PC-9 (cell line): ENCODE measurements at regions not wholly inside any gene's neighbourhood (a gene's known extent, or its start where the extent isn't known, plus 50 kb on each side); places are given as distances from the start of the nearest gene placed in this dataset.

Source experiments
- BruUV-seq: library from RNA; stranded (reverse); fragments of 400-500 nt; replicated peaks from 2 replicates; lab custom pipeline; 2021; lab: Mats Ljungman, UMichigan
- CTCF ChIA-PET: fragments of 300-600 bp; sonication (Branson Sonifier 250); formaldehyde crosslinking; loops from one replicate; lab custom pipeline; 2022; ENCODE audit warnings: antibody characterized with exemption; lab: Charles Lee
- POLR2A ChIA-PET: fragments of 300-600 bp; sonication (Branson Sonifier 250); formaldehyde crosslinking; loops from one replicate; lab custom pipeline; 2022; ENCODE audit warnings: antibody characterized with exemption; ENCODE audit not compliant: unreplicated experiment; lab: Charles Lee
- DNase-seq, 2 experiments: peaks; one replicate each; pipeline versions ENCODE4 v3.0.0 to v3.0.0-alpha.2; 2015 to 2022; ENCODE audit warnings: mixed read lengths in 1 of 2
- H2AFZ ChIP-seq: fragments of 200-600 bp; sonication (generic); 2 replicates; pipeline ENCODE4 v1.8.1; 2017; ENCODE audit warnings: antibody characterized with exemption
- H3F3A ChIP-seq: fragments of 200-600 bp; sonication (generic); 2 replicates; pipeline ENCODE4 v1.8.1; 2017; ENCODE audit warnings: antibody characterized with exemption, mild to moderate bottlenecking, low read depth; ENCODE audit not compliant: insufficient read depth
- H3K27ac ChIP-seq: fragments of 200-600 bp; sonication (generic); 2 replicates; pipeline ENCODE4 v1.6.1; 2016; ENCODE audit warnings: mixed run types
- H3K27me3 ChIP-seq: fragments of 200-600 bp; sonication (generic); 2 replicates; pipeline ENCODE4 v1.6.1; 2016; ENCODE audit warnings: low read depth, mixed run types; ENCODE audit not compliant: insufficient read depth
- H3K36me3 ChIP-seq: fragments of 200-600 bp; sonication (generic); 2 replicates; pipeline ENCODE4 v1.6.1; 2016; ENCODE audit warnings: low read depth, mixed run types
- H3K4me1 ChIP-seq: fragments of 200-600 bp; sonication (generic); replicated peaks from 2 replicates; pipeline ENCODE4 v1.6.1; 2016; ENCODE audit warnings: mixed run types; ENCODE audit not compliant: insufficient read depth
- H3K4me2 ChIP-seq: fragments of 200-600 bp; sonication (generic); 2 replicates; pipeline ENCODE4 v1.6.1; 2017; ENCODE audit warnings: mixed run types
- H3K4me3 ChIP-seq: fragments of 200-600 bp; sonication (generic); 2 replicates; pipeline ENCODE4 v1.6.1; 2016; ENCODE audit warnings: mixed run types
- H3K79me2 ChIP-seq: fragments of 200-600 bp; sonication (generic); 2 replicates; pipeline ENCODE4 v1.6.1; 2017; ENCODE audit warnings: low read depth, mixed run types
- H3K9me2 ChIP-seq: fragments of 200-600 bp; sonication (generic); 2 replicates; pipeline ENCODE4 v1.8.1; 2017; ENCODE audit warnings: mild to moderate bottlenecking; ENCODE audit not compliant: insufficient read depth
- H3K9me3 ChIP-seq: fragments of 200-600 bp; sonication (generic); 2 replicates; pipeline ENCODE4 v1.8.1; 2016; ENCODE audit warnings: low read depth; ENCODE audit not compliant: insufficient read depth
- H4K20me1 ChIP-seq: fragments of 200-600 bp; sonication (generic); 2 replicates; pipeline ENCODE4 v1.8.1; 2017; ENCODE audit not compliant: insufficient read depth
- CTCF ChIP-seq: fragments of 200-600 bp; sonication (generic); conservative IDR thresholded peaks from 2 replicates; pipeline ENCODE4 v1.6.1; 2017; ENCODE audit warnings: mixed run types, antibody characterized with exemption, mild to moderate bottlenecking, moderate library complexity
- EZH2 ChIP-seq: fragments of 200-600 bp; sonication (generic); IDR thresholded peaks from 2 replicates; pipeline ENCODE4 v1.8.0; 2017; ENCODE audit warnings: antibody characterized with exemption, low read depth
- intact Hi-C: fragments of 100-400 bp; cut with micrococcal nuclease; formaldehyde crosslinking; loops from one replicate; pipeline ENCODE4 v1.10.0; 2022; ENCODE audit not compliant: unreplicated experiment

GRCh38 chr19:30810726-30811125 lies 438.5 kb downstream of the ZNF536 start:
- no TSS peak for BruUV-seq
- Histone ChIP-seq H3K79me2 (no peaks in the 10 kb centered on the region), H3K4me1 (no peaks in the 10 kb centered on the region), H3K27ac (no peak overlapping the region), H2AFZ (no peak overlapping the region), H3F3A (no peaks in the 10 kb centered on the region), H4K20me1 (no peaks in the 10 kb centered on the region), H3K36me3 (no peaks in the 10 kb centered on the region), H3K4me2 (no peak overlapping the region), H3K9me3 (no peaks in the 10 kb centered on the region), H3K27me3 (no peaks in the 10 kb centered on the region; the same call in none of the 2 replicates), H3K9me2 (no peaks in the 10 kb centered on the region), H3K4me3 (no peak overlapping the region)
- TF ChIP-seq EZH2 (no peak), CTCF (no peak)
- DNase-seq = no peak
- ChIA-PET CTCF (no interaction called here), POLR2A (no interaction called here)
- intact Hi-C loops = no loop called here

DNA sequence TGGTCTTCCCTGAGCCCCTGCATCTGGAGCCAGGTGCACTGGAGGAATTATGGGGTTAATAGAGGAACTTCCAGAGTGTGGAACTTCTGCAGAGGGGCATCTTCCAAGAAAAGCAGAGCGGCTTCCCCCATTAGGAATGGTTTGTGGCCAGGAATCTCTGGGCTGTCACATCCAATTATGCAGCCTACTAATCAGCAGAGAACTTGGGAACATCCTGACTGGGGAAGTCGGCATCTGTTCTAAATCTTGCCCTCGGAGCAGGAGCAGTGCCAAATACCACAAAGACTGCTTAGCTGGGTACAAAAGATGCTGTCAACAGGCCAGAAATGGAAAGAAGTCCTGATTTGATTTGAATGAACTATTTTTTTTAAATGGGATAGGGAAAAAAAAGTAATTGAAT lies 435.1 kb downstream of the ZNF536 start:
- Histone ChIP-seq H3K9me2 (no peaks in the 10 kb centered on the region), H3K27me3 (no peaks in the 10 kb centered on the region; the same call in none of the 2 replicates), H3K9me3 (no peaks in the 10 kb centered on the region), H3K36me3 (no peaks in the 10 kb centered on the region), H3K79me2 (no peaks in the 10 kb centered on the region), H3K27ac (no peak overlapping the region), H3K4me2 (no peak overlapping the region), H3F3A (no peaks in the 10 kb centered on the region), H3K4me3 (no peak overlapping the region), H4K20me1 (no peaks in the 10 kb centered on the region), H3K4me1 (no peaks in the 10 kb centered on the region), H2AFZ (no peak overlapping the region)
- intact Hi-C loops = no loop called here
- ChIA-PET POLR2A (no interaction called here), CTCF (no interaction called here)
- BruUV-seq = no TSS peak
- no peak for DNase-seq
- TF ChIP-seq EZH2 (no peak), CTCF (no peak)

DNA sequence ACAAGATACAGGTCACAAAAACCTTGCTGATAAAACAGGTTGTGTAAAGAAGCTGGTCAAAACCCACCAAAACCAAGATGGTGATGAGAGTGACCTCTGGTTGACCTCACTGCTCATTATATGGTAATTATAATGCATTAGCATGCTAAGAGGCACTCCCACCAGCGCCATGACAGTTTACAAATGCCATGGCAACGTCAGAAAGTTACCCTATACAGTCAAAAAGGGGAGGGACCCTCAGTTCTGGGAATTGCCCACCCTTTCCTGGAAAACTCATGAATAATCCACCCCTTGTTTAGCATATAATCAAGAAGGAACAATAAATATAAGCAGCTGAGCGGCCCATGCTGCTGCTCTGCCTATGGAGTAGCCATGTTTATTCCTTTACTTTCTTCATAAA lies 434.1 kb downstream of the ZNF536 start:
- CTCF ChIA-PET = no interaction called here
- TF ChIP-seq CTCF = no peak
- no peak for TF ChIP-seq EZH2

More for the DNA sequence above, 434.1 kb downstream of the ZNF536 start:
- H3K27ac ChIP-seq = no peak overlapping the region
- no peaks in the 10 kb centered on the region; the same call in none of the 2 replicates for H3K27me3 ChIP-seq
- intact Hi-C loops = no loop called here
- no peaks in the 10 kb centered on the region for H3K9me3 ChIP-seq
- H3K4me2 ChIP-seq = no peak overlapping the region
- H3K4me3 ChIP-seq = no peak overlapping the region
- H3K9me2 ChIP-seq = no peaks in the 10 kb centered on the region
- POLR2A ChIA-PET = no interaction called here
- no peaks in the 10 kb centered on the region for H3F3A ChIP-seq
- H3K4me1 ChIP-seq = no peaks in the 10 kb centered on the region
- no peaks in the 10 kb centered on the region for H4K20me1 ChIP-seq
- H2AFZ ChIP-seq = no peak overlapping the region
- no peaks in the 10 kb centered on the region for H3K79me2 ChIP-seq
- no peaks in the 10 kb centered on the region for H3K36me3 ChIP-seq
- no peak for DNase-seq
- no TSS peak for BruUV-seq
